HG03575 (cell line): ENCODE measurements at regions not wholly inside any gene's neighbourhood (a gene's known extent, or its start where the extent isn't known, plus 50 kb on each side); places are given as distances from the start of the nearest gene placed in this dataset.

Source experiments
- ATAC-seq: cut with Tn5 transposase; IDR thresholded peaks from one replicate; pipeline ENCODE4 v1.9.1; 2021; ENCODE audit not compliant: unreplicated experiment, insufficient number of reproducible peaks, low FRiP score; ENCODE audit errors: extremely low read depth

DNA sequence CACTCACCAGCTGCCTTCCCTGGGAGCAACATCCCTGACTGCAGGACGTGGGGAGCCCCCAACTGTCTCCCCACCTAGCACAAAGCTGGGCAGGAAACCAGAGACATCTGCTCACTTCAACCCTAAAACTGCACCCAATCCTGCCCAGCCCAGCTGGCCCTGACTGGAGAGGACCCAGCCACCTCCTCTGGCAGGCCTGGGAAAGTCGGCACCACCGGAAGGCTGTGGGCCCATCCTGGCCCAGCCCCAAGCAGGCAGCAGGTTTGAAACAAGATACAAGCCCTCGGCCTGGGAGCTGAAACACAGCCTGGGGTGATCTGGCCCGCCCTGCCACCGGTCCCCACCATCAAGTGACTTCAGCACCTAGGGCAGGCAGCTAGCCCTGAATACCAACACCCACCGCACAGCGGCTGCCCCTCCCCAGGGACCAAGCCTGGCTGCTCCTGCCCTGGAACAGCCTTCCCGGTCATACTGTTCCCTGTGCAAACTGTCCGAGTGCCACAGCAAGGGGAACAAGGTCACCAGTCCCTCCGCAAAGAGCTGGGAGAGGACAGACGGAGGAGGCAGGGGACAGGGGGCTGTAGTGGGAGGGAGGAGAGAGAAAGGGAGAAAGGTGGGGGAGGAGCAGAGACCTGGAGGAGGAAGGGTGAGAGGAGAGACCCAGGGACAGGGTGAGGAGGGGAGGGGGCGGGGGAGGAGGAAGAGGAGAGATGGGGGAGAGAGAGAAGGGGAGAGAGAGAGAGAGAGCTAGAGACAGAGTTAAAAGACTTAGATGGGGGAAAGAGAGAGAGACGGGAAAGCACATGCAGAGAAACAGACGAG, 115.7 kb downstream of the RFLNA start:
- ATAC-seq = no peak

DNA sequence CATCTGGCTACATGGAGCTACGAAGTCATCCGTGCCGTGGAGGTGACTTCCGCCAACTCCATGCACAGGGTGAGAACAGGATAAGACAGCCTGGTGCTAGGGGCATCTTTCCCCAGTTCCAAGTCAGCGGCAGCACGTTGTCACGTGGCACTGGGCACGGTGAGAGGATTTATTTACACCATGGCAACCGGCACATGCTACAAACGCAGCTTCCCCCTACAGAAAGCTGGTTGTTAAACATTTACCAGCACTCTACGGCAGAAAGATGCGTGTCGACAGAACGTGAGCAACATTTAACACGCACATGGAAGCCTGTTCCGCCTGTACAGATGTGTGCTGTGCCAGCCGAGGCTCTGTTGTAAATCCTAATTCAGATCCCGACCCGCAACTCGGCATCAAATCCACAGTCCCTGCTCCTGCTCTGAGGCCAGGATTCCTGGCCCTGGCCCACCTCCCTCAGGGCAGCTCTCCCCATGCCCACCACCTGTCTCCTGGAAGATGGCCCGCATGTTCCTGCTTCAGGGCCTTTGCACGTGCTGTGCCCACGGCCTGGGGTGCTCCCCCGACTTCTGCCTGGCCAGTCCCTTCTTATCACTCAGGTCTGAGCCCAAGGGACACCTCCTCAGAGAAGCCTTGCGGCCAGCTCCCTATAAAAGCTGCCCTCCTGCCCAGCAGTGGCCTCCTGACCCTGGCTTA, 114.1 kb downstream of the RFLNA start:
- no peak for ATAC-seq

DNA sequence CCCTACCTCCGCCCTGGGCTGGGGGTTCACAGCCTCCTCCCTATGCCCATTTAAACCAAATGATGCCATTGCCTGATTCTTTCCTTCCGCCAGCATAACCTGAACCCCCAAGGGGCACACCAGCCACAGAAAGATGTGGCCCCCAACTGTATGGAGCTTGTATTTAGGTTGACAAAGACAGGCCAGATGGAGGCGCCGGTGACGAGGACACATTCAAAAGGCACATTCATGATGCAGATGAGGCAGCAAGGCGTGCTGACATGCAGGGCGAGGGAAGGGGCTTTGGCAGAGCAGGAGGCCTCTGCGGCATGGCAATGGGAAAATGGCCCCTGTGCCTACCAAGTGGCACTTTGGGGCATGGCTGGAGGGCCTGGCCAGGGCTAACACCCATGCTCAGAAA, 112.2 kb downstream of the RFLNA start:
- ATAC-seq = no peak

DNA sequence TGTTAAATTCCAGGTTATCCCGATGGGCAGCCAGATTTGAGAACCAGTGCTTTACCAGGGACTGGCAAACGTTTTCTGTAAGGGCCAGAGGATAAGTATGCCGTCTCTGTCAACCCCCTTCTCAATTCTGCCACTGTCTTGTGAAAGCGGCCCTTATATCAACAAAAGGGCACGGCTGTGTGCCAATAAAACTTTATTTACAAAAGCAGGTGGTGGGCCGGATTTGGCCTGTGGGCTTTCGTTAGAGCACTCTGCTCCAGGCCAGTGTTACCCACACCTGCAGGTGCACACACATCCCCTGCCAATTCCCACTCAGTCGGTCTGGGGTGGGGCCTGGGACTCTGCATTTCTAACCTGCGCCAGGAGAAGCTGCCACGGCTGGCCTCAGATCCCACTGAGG, 111.2 kb downstream of the RFLNA start:
- ATAC-seq = no peak

DNA sequence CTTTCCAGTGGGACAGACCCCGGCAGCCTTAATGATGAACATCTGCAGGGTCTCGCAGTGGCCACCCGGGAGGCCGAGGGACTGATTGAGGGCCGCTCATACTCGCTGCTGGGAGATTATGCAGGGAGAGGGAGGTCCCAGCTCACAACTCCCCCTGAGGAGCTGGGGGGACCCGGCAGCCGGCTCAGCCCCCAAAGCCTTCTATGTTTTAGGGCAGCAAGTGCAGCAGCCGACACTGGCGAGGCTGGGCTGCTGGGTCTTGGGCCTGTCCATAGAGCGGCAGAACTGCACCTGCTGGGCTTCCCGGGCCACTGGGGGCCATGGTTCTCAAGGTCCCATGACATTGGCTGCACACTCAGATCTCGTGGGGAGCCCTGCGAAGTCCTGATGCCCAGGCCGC, 110.7 kb downstream of the RFLNA start:
- no peak for ATAC-seq

DNA sequence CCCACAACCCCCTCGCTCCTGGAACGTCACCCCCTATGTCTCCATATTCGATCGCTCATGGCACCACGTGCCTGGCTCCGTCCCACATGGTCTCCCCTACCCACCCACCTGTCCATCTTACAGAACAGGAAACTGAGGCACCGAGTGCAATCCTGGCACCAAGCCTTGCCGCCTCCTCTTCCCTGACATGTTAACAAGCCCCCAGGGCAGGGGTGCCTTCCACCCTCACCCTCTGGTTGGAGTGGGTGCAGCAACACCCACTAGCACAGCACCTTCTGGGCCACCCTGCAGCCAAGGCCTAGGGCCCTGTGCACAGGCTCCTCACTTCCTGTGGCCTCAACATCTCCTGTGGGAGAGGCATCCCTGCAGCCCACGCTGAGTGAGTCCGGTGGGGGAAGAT, 110.3 kb downstream of the RFLNA start:
- ATAC-seq = no peak

DNA sequence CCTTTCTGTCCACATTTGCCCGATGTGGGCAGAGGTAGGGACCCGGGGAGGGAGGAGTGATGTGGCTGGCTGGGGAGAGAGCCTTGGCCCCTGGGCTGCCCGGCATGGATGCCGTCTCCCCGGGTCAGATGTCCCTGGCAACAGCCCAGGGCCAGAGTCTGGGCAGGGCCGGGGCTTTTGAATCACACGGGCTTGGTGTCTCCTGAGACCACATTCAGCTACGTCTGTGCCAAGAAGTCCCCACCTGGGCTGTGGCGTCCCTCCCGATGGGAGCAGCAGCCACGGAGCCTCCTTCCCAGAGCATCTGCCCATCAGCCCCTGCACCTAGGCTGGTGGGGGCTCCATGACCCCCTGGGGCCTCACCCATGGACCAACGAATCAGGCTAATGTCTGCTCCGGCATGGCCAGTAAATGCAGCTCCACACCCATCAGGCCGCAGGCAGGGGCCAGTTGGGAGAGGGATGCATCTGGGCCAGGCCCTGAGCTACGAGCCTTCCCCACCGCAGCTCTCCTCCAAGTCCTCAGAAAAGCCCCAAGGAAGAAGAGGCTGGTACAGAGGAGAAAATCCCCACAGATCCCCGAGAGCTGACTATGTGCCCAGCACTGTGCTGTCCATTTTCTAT, 109.4 kb downstream of the RFLNA start:
- no peak for ATAC-seq

DNA sequence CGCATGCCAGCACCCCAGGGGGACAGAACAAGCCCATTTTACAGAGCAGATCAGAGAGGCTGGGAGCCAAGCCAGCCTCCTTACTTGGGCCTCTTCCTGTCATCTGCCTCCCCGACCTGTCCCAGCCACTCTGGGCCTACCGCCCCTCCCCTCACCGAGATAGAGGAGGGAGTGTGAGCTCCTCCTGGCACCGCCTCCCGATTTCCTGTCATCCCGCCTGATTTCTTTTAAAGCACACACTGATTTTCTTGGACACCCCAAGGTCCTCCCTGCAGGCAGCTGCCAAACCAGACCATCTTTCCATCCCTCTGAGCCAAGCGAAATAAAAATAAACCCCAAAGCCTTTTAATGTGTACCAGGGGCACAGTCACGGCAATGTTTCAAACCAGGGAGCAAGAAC, 108.4 kb downstream of the RFLNA start:
- no peak for ATAC-seq

DNA sequence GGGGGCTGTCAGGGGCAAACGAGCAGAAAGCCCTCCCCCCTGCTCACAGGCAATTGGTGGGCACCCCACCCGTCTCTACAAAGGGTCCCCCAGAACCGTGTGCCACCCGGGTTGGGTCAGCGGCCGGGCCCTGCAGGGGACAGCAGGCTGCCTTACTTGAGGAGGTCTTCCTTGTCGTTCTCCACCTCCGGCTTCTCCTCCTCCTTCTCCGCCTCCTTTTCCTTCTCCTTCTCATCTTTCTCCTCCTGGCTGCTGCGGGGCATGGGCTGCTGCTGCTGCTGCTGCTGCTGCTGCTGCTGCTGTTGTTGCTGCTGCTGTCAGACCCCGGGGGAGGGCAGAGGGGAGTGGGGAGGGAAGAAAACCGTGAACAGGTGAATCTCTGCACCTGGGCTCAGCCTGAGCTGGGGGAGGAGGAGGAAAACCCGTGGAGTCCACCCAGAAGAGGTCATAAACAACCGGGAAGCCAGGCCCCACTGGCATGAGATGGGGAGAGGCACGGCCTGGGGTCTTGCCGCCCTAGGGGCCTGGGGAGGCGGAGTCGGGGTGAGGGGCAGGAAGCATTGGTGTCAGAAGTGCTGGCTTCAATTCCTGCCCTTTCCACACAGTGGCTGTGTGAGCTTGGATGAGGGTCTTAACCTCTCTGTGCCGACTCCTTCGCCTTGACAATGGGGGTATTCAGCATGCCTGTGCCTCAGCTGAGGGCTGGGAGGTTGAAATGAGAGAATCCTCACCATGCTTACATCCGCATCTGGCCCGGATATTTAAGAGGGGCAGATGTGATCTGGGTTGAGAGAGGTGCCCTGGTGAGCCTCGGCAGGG, 107.6 kb downstream of the RFLNA start:
- no peak for ATAC-seq

DNA sequence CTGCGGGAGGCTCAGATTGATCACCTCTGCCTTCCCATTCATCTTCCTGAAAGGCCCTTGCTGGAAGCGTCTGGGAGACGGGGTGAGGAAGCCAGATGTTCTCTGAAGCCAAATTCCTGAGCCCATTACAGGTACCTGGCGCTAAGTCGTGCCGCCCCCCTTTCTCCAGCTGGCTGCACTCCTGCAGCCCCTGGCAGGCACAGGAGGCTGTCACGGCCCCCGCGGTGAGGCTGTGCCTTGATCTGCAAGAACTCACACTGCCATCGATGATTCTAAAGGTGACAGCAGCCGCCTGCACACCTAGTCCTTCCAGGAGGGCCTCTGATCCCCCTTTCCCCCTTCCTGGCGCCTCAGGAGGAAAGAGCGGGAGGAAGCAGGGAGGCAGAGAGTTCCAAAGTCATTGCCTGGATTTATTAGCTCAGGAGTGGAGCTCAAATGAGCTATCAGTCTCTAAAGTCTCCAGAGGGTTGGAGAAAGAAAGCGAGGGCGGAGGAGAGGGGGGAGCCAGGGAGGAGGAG, 106.9 kb downstream of the RFLNA start:
- ATAC-seq = no peak

DNA sequence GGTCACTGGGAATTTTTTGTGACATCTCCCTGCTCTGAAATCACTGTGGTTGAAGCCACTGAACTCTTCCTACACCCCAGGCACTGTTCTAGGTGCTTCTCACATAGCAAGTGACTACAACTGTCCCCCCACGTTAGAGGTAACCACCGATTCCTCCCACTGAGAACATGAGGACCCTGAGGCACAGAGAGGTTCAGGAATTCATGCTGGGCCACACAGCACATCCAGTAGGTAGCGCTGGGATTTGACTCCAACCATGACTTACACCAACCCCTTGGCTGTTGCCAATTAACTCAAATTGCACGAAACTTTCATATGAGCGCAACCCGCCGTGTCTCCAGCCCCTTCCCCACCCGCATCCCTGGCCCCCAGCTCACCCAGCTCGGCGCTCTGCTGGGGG, 105.2 kb downstream of the RFLNA start:
- ATAC-seq = no peak

DNA sequence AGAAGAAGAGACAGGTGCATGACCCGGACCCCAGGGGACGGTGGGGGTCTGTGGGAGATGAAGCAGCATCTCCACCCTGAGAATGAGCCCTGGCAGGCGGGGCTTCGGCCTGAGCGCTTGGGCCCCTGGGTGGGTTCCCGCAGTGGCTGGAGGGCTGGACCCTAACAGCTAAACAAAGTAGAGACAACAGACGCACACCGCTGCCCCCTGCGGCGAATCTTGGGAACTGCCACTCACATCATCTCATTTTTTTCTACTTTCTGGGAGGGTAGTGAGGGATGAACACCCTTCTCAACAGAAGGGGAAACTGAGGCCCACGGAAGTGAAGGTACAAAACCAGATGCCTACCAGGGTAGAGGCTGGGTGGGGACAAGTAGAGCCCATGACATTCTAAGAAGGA, 104.7 kb downstream of the RFLNA start:
- ATAC-seq = no peak

DNA sequence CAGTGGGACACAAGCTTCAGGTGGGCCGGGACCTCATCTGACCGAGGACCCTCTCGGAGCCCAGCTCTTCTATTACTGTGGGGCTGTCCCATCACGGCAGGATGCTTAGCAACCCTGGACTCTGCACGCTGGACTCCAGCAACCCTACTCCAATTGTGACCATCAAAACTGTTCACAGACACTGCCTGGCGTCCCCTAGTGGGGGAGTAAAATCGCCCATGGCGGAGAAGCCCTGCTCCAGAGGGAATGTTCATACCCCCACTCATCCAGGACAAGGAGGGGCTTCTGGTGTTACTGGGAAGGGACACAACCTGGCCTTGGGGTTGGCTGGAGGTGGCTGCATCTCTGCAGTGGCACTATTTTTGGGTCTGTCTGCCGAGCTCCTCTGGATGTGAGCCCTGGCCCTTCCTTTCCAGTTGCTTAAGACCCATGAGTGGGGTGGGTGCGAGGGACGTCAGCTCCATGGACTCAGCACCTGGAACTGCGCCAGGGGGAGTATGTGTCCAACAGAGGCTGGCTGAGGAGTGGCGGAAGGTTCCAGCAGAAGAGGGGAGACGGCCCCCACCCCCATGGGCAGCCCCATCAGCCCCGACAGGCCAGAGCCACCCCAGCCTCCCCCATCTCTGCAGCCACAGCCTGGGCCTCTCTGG, 103.8 kb downstream of the RFLNA start:
- no peak for ATAC-seq

DNA sequence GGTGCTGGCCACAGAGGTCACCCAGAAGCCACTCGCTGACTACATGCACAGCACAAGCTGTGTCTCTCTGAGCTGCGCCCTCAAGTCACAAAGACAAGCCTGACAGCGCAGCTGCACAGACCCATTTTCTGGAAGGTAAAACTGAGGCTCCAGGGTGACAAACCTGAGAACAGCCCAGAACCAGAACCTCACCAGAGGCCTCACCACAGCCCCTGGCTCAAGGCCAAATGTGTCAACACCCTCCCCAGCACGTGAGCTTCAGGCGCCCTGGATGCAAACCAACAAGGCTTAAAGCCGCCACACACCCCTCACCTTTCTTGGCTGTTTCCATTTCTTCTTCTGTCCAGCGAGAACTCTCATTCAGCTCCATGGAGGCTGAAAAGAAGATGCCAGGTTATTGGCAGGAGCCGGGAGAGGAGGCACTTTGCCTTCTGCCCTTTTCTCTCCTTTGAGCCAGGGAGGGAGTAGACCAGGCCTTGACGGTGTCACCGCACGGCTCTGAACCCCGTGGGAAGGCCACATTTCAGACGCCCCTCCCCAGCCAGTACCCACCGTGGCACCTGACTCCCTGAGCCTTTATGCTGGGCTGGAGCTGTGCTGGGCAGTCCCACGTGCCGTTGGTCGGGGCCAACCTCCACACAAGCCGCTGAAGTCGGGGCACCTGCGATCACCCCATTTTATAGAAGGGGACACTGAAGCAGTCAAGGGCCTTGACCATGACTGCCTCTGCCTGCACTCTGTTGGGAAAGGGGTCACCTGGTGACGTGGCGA, 103.1 kb downstream of the RFLNA start:
- ATAC-seq = no peak

DNA sequence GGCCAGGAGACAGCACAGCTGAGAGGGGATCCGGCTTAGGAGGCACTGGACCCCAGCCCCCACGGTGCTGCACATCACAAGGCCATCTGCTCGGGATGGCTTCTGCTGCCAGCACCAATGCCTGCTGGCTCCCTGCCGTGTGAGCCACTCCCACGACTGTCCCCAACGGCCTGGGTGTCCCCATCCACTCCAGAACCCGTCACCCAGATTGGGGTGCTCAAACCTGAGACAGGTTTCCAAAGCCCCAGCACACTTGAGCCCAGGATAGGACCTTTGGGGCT, 102.4 kb downstream of the RFLNA start:
- ATAC-seq = no peak

DNA sequence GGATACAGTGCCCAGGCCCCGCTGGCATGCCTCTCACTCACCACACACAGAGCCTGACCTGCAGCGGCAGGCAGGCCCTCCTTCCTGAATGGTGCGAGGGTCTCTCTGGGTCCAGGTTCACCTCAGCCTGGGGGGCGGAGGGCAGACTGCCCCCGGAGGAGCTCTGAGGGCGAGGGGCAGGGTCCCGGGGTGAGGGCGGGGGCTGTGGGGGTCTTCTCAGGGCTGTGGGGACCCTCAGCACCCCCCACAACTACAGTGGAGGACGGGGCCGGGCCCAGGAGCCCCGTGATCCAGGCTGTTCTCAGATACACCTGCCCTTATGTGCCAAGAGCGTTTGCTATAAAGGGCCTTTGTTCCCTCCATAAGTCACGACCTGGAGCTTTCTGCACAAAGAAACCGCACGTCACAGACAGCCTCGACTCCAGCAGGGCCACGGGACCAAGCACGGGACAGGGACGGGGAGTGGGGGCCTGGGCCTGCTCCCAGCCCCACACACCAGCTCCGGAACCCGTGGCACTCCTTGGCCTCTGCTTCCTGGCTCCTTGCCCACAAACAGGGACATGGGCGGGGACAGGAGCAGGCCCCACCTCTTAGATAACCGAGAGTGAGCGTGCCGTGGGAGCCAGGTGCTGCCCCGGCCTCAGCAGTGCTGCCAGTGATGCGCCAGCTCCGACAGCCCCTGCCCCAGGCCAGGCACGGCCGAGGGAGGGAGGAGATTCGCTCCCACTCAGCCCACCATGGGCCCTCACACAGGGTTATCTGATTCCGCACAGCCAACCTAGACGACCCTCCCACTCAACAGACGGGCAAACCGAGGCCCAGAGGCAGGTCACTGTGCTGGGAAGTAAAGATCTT, 101.9 kb downstream of the RFLNA start:
- ATAC-seq = no peak

DNA sequence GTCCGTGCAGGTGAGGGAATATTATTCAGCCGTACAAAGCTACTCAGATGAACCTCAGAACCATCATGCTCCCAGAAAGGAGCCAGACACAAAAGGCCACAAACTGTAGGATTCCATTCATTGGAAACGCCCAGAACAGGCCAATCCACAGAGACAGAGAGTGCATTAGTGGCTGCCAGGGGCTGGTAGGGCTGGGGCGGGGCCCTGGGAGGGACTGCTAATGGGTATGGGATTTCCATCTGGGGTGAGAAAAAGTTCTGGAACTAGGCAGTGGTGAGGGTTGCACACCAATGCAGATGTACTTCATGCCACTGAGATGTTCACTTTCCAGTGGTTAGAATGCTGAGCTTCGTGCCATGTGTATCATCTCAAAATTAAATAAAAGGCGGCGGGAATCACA, 101.1 kb downstream of the RFLNA start:
- ATAC-seq = no peak
